Neural cell (in vitro differentiated cells): ENCODE measurements at regions not wholly inside any gene's neighbourhood (a gene's known extent, or its start where the extent isn't known, plus 50 kb on each side); places are given as distances from the start of the nearest gene placed in this dataset.

Source experiments
- H2AFZ ChIP-seq: fragments of 200-600, 300-800 bp; sonication (generic), shearing (Covaris generic); 2 replicates; pipeline ENCODE4 v1.6.0; 2014; ENCODE audit warnings: low read depth, mild to moderate bottlenecking, antibody characterized with exemption, low read length, moderate library complexity
- H3F3A ChIP-seq: fragments of 200-600 bp; shearing (Covaris generic); 2 replicates; pipeline ENCODE4 v1.6.1; 2016; ENCODE audit warnings: mild to moderate bottlenecking, moderate library complexity, mixed read lengths, antibody characterized with exemption, low read length; ENCODE audit not compliant: insufficient read depth, poor library complexity, severe bottlenecking
- H3K27ac ChIP-seq: fragments of 200-600, 300-800 bp; sonication (generic), shearing (Covaris generic); 2 replicates; pipeline ENCODE4 v1.5.1; 2014; ENCODE audit warnings: mild to moderate bottlenecking, low read length, moderate library complexity
- H3K27me3 ChIP-seq: fragments of 300-800, 200-600 bp; sonication (generic), shearing (Covaris generic); 2 replicates; pipeline ENCODE4 v1.6.0; 2014; ENCODE audit warnings: mild to moderate bottlenecking, low read depth, low read length, moderate library complexity; ENCODE audit not compliant: insufficient read depth
- H3K36me3 ChIP-seq: fragments of 300-800, 200-600 bp; sonication (generic), shearing (Covaris generic); 2 replicates; pipeline ENCODE4 v1.5.1; 2014; ENCODE audit warnings: mild to moderate bottlenecking, antibody characterized with exemption, low read length, moderate library complexity; ENCODE audit not compliant: insufficient read depth
- H3K4me2 ChIP-seq: fragments of 300-800, 200-600 bp; sonication (generic), shearing (Covaris generic); 2 replicates; pipeline ENCODE4 v1.6.0; 2014; ENCODE audit warnings: mild to moderate bottlenecking, low read length
- H3K4me3 ChIP-seq: fragments of 300-800, 200-600 bp; sonication (generic), shearing (Covaris generic); 2 replicates; pipeline ENCODE4 v1.5.1; 2014; ENCODE audit warnings: mild to moderate bottlenecking, low read length, moderate library complexity
- H3K79me2 ChIP-seq: fragments of 200-600 bp; shearing (Covaris generic); replicated peaks from 2 replicates; pipeline ENCODE4 v1.6.0; 2014; ENCODE audit warnings: mild to moderate bottlenecking, low read length, moderate library complexity; ENCODE audit not compliant: insufficient read depth
- H3K9ac ChIP-seq: fragments of 300-800, 200-600 bp; sonication (generic), shearing (Covaris generic); 2 replicates; pipeline ENCODE4 v1.6.1; 2016; ENCODE audit warnings: mild to moderate bottlenecking, low read length, mixed read lengths
- H3K9me2 ChIP-seq: fragments of 200-600 bp; shearing (Covaris generic); 2 replicates; pipeline ENCODE4 v1.6.1; 2016; ENCODE audit warnings: mild to moderate bottlenecking, low read length, mixed read lengths; ENCODE audit not compliant: insufficient read depth
- H3K9me3 ChIP-seq: fragments of 200-600, 300-800 bp; sonication (generic), shearing (Covaris generic); 2 replicates; pipeline ENCODE4 v1.6.1; 2016; ENCODE audit warnings: mild to moderate bottlenecking, mixed run types, low read length, moderate library complexity, mixed read lengths
- H4K20me1 ChIP-seq: fragments of 200-600 bp; shearing (Covaris generic); 2 replicates; pipeline ENCODE4 v1.6.1; 2016; ENCODE audit warnings: mild to moderate bottlenecking, mixed run types; ENCODE audit not compliant: insufficient read depth
- CTCF ChIP-seq: fragments of 450-650 bp; IDR thresholded peaks from 2 replicates; pipeline ENCODE4 v1.5.1; 2014; ENCODE audit warnings: antibody characterized with exemption, mild to moderate bottlenecking, moderate library complexity; ENCODE audit not compliant: poor library complexity, severe bottlenecking
- EP300 ChIP-seq: fragments of 450-650 bp; conservative IDR thresholded peaks from 2 replicates; pipeline ENCODE4 v1.6.1; 2014; ENCODE audit warnings: antibody characterized with exemption, mild to moderate bottlenecking, moderate library complexity; ENCODE audit not compliant: poor library complexity, severe bottlenecking
- EZH2 ChIP-seq: fragments of 200-600, 300-800 bp; shearing (Covaris generic), sonication (generic); IDR thresholded peaks from 2 replicates; pipeline ENCODE4 v1.6.1; 2014; ENCODE audit warnings: antibody characterized with exemption, low read length, borderline replicate concordance, mild to moderate bottlenecking; ENCODE audit not compliant: insufficient read depth, poor library complexity, severe bottlenecking
- MXI1 ChIP-seq: fragments of 450-650 bp; conservative IDR thresholded peaks from 2 replicates; pipeline ENCODE4 v1.6.1; 2014; ENCODE audit warnings: antibody characterized with exemption, mild to moderate bottlenecking; ENCODE audit not compliant: poor library complexity, severe bottlenecking
- POLR2AphosphoS5 ChIP-seq: IDR thresholded peaks from 2 replicates; pipeline ENCODE4 v1.6.1; 2012
- RAD21 ChIP-seq: fragments of 450-650 bp; conservative IDR thresholded peaks from 2 replicates; pipeline ENCODE4 v1.6.1; 2014; ENCODE audit warnings: antibody characterized with exemption, mild to moderate bottlenecking, moderate library complexity
- REST ChIP-seq: IDR thresholded peaks from 2 replicates; pipeline ENCODE4 v1.6.1; 2012; ENCODE audit warnings: borderline replicate concordance
- SMC3 ChIP-seq: fragments of 450-650 bp; conservative IDR thresholded peaks from 2 replicates; pipeline ENCODE4 v1.6.1; 2014; ENCODE audit warnings: antibody characterized with exemption, mild to moderate bottlenecking, moderate library complexity; ENCODE audit not compliant: poor library complexity
- TAF1 ChIP-seq: IDR thresholded peaks from 2 replicates; pipeline ENCODE4 v1.6.1; 2012; ENCODE audit warnings: low read depth

- Histone ChIP-seq H3K79me2 (no peaks in the 10 kb centered on the region), H4K20me1 (no peaks in the 10 kb centered on the region), H3F3A (no peaks in the 10 kb centered on the region), H3K4me3 (no peak overlapping the region), H3K9ac (no peak overlapping the region), H2AFZ (no peak overlapping the region), H3K27ac (no peak overlapping the region), H3K4me2 (no peak overlapping the region), H3K36me3 (no peaks in the 10 kb centered on the region), H3K9me2 (no peaks in the 10 kb centered on the region), H3K9me3 (no peaks in the 10 kb centered on the region), H3K27me3 (no peaks in the 10 kb centered on the region)
- TF ChIP-seq EZH2 (no peak), CTCF (no peak), EP300 (no peak), SMC3 (no peak), TAF1 (no peak)
Measured at GRCh38 chr5:42321785-42322184, 101.5 kb upstream of the GHR start.

- no peak overlapping the region for H3K4me2 ChIP-seq
- H3K9ac ChIP-seq: no peak overlapping the region
- no peaks in the 10 kb centered on the region for H3F3A ChIP-seq
- H3K27me3 ChIP-seq: no peaks in the 10 kb centered on the region
- H3K4me3 ChIP-seq: no peak overlapping the region
- no peaks in the 10 kb centered on the region for H3K79me2 ChIP-seq
- no peak overlapping the region for H3K27ac ChIP-seq
- no peaks in the 10 kb centered on the region for H3K36me3 ChIP-seq
- H3K9me2 ChIP-seq: no peaks in the 10 kb centered on the region
- H2AFZ ChIP-seq: no peak overlapping the region
- no peaks in the 10 kb centered on the region for H3K9me3 ChIP-seq
- no peak for TF ChIP-seq RAD21
- H4K20me1 ChIP-seq: no peaks in the 10 kb centered on the region
Measured at GRCh38 chr5:42337143-42337542, 86.1 kb upstream of the GHR start.

GRCh38 chr5:42337607-42338006 lies 85.6 kb upstream of the GHR start:
- no peaks in the 10 kb centered on the region for H4K20me1 ChIP-seq
- no peaks in the 10 kb centered on the region for H3K9me2 ChIP-seq
- H3K27ac ChIP-seq: no peak overlapping the region
- H3K27me3 ChIP-seq: no peaks in the 10 kb centered on the region
- H3F3A ChIP-seq: no peaks in the 10 kb centered on the region
- no peak overlapping the region for H3K9ac ChIP-seq
- H3K9me3 ChIP-seq: no peaks in the 10 kb centered on the region
- no peak overlapping the region for H3K4me2 ChIP-seq
- no peak overlapping the region for H2AFZ ChIP-seq
- no peak overlapping the region for H3K4me3 ChIP-seq
- H3K79me2 ChIP-seq: no peaks in the 10 kb centered on the region
- TF ChIP-seq RAD21 (no peak), REST (no peak), POLR2AphosphoS5 (no peak), TAF1 (no peak), CTCF (no peak), SMC3 (no peak), EZH2 (no peak), EP300 (no peak), MXI1 (no peak)
- H3K36me3 ChIP-seq: no peaks in the 10 kb centered on the region
